ENCODE measurements at regions not wholly inside any gene's neighbourhood (a gene's known extent, or its start where the extent isn't known, plus 50 kb on each side); places are given as distances from the start of the nearest gene placed in this dataset.
"Not testable (repeated sequence)": the region's sequence is repeated elsewhere in the genome, so short reads cannot be mapped to it uniquely, and the experiment has no call there.

GRCh38 chr14:89104171-89104817, 279.8 kb downstream of the TTC8 start:
- TF ChIP-seq CHD2 (IDR thresholded peaks at IDR 0.05; ENCODE audit: borderline replicate concordance, low read depth, low read length); ZBED1 (IDR thresholded peaks at IDR 0.05; ENCODE audit: borderline replicate concordance); TARDBP (IDR thresholded peaks at IDR 0.05; ENCODE audit: borderline replicate concordance); TCF12 (IDR thresholded peaks at IDR 0.05; ENCODE audit: low read depth, low read length); HCFC1 (IDR thresholded peaks at IDR 0.05; ENCODE audit: low read length); EP300 (IDR thresholded peaks at IDR 0.05; ENCODE audit: borderline replicate concordance in 1 of 2, control insufficient read depth in 1 of 2, low read depth in 2 of 2, low read length in 2 of 2): not testable (repeated sequence)
